ENCODE measurements at regions not wholly inside any gene's neighbourhood (a gene's known extent, or its start where the extent isn't known, plus 50 kb on each side); places are given as distances from the start of the nearest gene placed in this dataset.
A peak's percentile ranks its signal among the peaks of the same experiment; 100 is the strongest.

GRCh38 chr5:120240706-120241105, 223.4 kb upstream of the PRR16 start:
- Mint-ChIP-seq H3K4me1 (peaks cover 28% of the 10 kb centered on the region), H3K4me3 (no peak overlapping the region), H3K27me3 (ENCODE audit: low read depth in 3 of 3) (peaks cover 0 to 2% (median 0%) of the 10 kb centered on the region in 3 donors), H3K36me3 (peaks cover 0 to 4% of the 10 kb centered on the region in 2 donors), H3K27ac (no peak overlapping the region), H3K9me3 (peaks cover 0 to 7% (median 1%) of the 10 kb centered on the region in 7 donors)
- Histone ChIP-seq H2AFZ (ENCODE audit: insufficient read depth, low read depth, low read length, poor library complexity, severe bottlenecking) (peak overlapping the region; percentile 4), H3K4me3 (replicated peaks in 1 of 3; ENCODE audit: low read depth in 2 of 3, low read length in 3 of 3) (no peak overlapping the region), H3K27ac (ENCODE audit: low read depth in 1 of 2, low read length in 2 of 2) (no peak overlapping the region), H3K9me3 (replicated peaks in 1 of 2; ENCODE audit: control insufficient read depth in 1 of 2, insufficient read depth in 1 of 2, low read length in 2 of 2) (no peaks in the 10 kb centered on the region), H3K79me2 (ENCODE audit: insufficient read depth, low read length) (no peaks in the 10 kb centered on the region), H3K36me3 (replicated peaks in 1 of 2; ENCODE audit: control insufficient read depth in 1 of 2, insufficient read depth in 2 of 2, low read length in 2 of 2) (no peaks in the 10 kb centered on the region), H3K9ac (ENCODE audit: insufficient read depth, low read length, poor library complexity, severe bottlenecking) (no peak overlapping the region), H3K27me3 (ENCODE audit: control insufficient read depth in 2 of 2, insufficient read depth in 2 of 2, low read length in 2 of 2) (no peaks in the 10 kb centered on the region), H4K20me1 (ENCODE audit: insufficient read depth, low read length) (no peaks in the 10 kb centered on the region), H3K4me2 (replicated peaks; ENCODE audit: extremely low read depth, low read length, poor library complexity, severe bottlenecking) (no peak overlapping the region), H3K4me1 (ENCODE audit: control insufficient read depth in 1 of 2, insufficient read depth in 2 of 2, low read length in 2 of 2) (peaks cover 15 to 24% of the 10 kb centered on the region in 2 donors)
- TF ChIP-seq CTCF (IDR thresholded peaks at IDR 0.05): no peak
- DNase-seq: no peak
- intact Hi-C loops (cut with micrococcal nuclease): no loop called here

GRCh38 chr5:120241400-120241799, 222.7 kb upstream of the PRR16 start:
- Histone ChIP-seq H2AFZ (ENCODE audit: insufficient read depth, low read depth, low read length, poor library complexity, severe bottlenecking) (peak overlapping the region; percentile 4), H3K4me2 (replicated peaks; ENCODE audit: extremely low read depth, low read length, poor library complexity, severe bottlenecking) (no peak overlapping the region), H3K79me2 (ENCODE audit: insufficient read depth, low read length) (no peaks in the 10 kb centered on the region), H3K4me1 (ENCODE audit: control insufficient read depth in 1 of 2, insufficient read depth in 2 of 2, low read length in 2 of 2) (peaks cover 15 to 24% of the 10 kb centered on the region in 2 donors), H4K20me1 (ENCODE audit: insufficient read depth, low read length) (no peaks in the 10 kb centered on the region), H3K36me3 (replicated peaks in 1 of 2; ENCODE audit: control insufficient read depth in 1 of 2, insufficient read depth in 2 of 2, low read length in 2 of 2) (no peaks in the 10 kb centered on the region), H3K9ac (ENCODE audit: insufficient read depth, low read length, poor library complexity, severe bottlenecking) (no peak overlapping the region), H3K27ac (ENCODE audit: low read depth in 1 of 2, low read length in 2 of 2) (no peak overlapping the region), H3K9me3 (replicated peaks in 1 of 2; ENCODE audit: control insufficient read depth in 1 of 2, insufficient read depth in 1 of 2, low read length in 2 of 2) (no peaks in the 10 kb centered on the region), H3K27me3 (ENCODE audit: control insufficient read depth in 2 of 2, insufficient read depth in 2 of 2, low read length in 2 of 2) (no peaks in the 10 kb centered on the region), H3K4me3 (replicated peaks in 1 of 3; ENCODE audit: low read depth in 2 of 3, low read length in 3 of 3) (no peak overlapping the region)
- no peak for TF ChIP-seq CTCF (IDR thresholded peaks at IDR 0.05)
- H3K36me3 Mint-ChIP-seq: no peaks in the 10 kb centered on the region
- peaks cover 28% of the 10 kb centered on the region for H3K4me1 Mint-ChIP-seq
- H3K27ac Mint-ChIP-seq: no peak overlapping the region
- peaks cover 0 to 2% (median 0%) of the 10 kb centered on the region in 7 donors for H3K9me3 Mint-ChIP-seq
- H3K27me3 Mint-ChIP-seq (ENCODE audit: low read depth in 3 of 3): peaks cover 0 to 2% (median 0%) of the 10 kb centered on the region in 3 donors
- WGBS (ENCODE audit: insufficient coverage): no CpG with 5 or more reads among the region's 1 CpG
- H3K4me3 Mint-ChIP-seq: no peak overlapping the region
- DNase-seq: no peak
- intact Hi-C loops (cut with micrococcal nuclease): no loop called here
